Natural killer cell (primary cell): ENCODE measurements at regions not wholly inside any gene's neighbourhood (a gene's known extent, or its start where the extent isn't known, plus 50 kb on each side); places are given as distances from the start of the nearest gene placed in this dataset.

ENCODE experiments used
- ATAC-seq, 3 donors: fragments of 150-1000 bp in 2 of 3; fragments of 200-7000 bp in 1 of 3; cut with Tn5 transposase; 1 replicate in 1 of 3; 2 replicates in 2 of 3; pipeline ENCODE4 v1.10.0; 2021; ENCODE audit warnings: mild to moderate bottlenecking in 2 of 3, moderate library complexity in 2 of 3
- DNase-seq, 2 donors: peaks; one replicate each; pipeline versions ENCODE4 v3.0.0 to v3.0.0-alpha.2; 2013 to 2021; ENCODE audit warnings: mixed read lengths in 1 of 2
- H3K27ac ChIP-seq: one replicate; pipeline ENCODE4 v1.5.1; 2013; ENCODE audit warnings: mild to moderate bottlenecking, low read length
- H3K27me3 ChIP-seq: one replicate; pipeline ENCODE4 v1.6.1; 2013; ENCODE audit warnings: low read length; ENCODE audit not compliant: control insufficient read depth, insufficient read depth
- H3K36me3 ChIP-seq: one replicate; pipeline ENCODE4 v1.6.1; 2013; ENCODE audit warnings: low read length; ENCODE audit not compliant: control insufficient read depth, insufficient read depth
- H3K4me1 ChIP-seq: one replicate; pipeline ENCODE4 v1.6.1; 2013; ENCODE audit warnings: low read length; ENCODE audit not compliant: control insufficient read depth, insufficient read depth
- H3K4me3 ChIP-seq: one replicate; pipeline ENCODE4 v1.5.1; 2013; ENCODE audit warnings: low read length
- H3K9me3 ChIP-seq: one replicate; pipeline ENCODE4 v1.6.1; 2013; ENCODE audit warnings: low read length; ENCODE audit not compliant: control insufficient read depth, insufficient read depth
- H3K27ac Mint-ChIP-seq, 2 donors: one replicate each; pipeline ENCODE4 v1.8.0; 2022; ENCODE audit warnings: mild to moderate bottlenecking in 2 of 2, mixed read lengths in 2 of 2, moderate library complexity in 1 of 2
- H3K27me3 Mint-ChIP-seq, 2 donors: one replicate each; pipeline ENCODE4 v1.8.0; 2022; ENCODE audit warnings: low read depth in 2 of 2, mixed read lengths in 2 of 2
- H3K36me3 Mint-ChIP-seq: one replicate; pipeline ENCODE4 v1.8.0; 2022; ENCODE audit warnings: mixed read lengths
- H3K4me1 Mint-ChIP-seq, 2 donors: one replicate each; pipeline ENCODE4 v1.8.0; 2022; ENCODE audit warnings: mixed read lengths in 2 of 2
- H3K4me3 Mint-ChIP-seq: one replicate; pipeline ENCODE4 v1.8.0; 2022; ENCODE audit warnings: mild to moderate bottlenecking, moderate library complexity, mixed read lengths
- H3K9me3 Mint-ChIP-seq, 2 donors: one replicate each; pipeline ENCODE4 v1.8.0; 2022; ENCODE audit warnings: mixed read lengths in 2 of 2
- CTCF ChIP-seq: fragments of 200-600 bp; IDR thresholded peaks from one replicate; pipeline ENCODE4 v1.8.0; 2022; ENCODE audit warnings: antibody characterized with exemption
- WGBS: methylation state at CpG from one replicate; pipeline ENCODE4 v1.1.7; 2013; ENCODE audit warnings: missing lambda C conversion rate; ENCODE audit not compliant: insufficient coverage; 5-methylcytosine and 5-hydroxymethylcytosine counted together
- intact Hi-C: fragments of 100-400 bp; cut with micrococcal nuclease; formaldehyde crosslinking; loops from one replicate; pipeline ENCODE4 v1.14.2; 2022

GRCh38 chr12:108462686-108463085 lies 52.4 kb upstream of the FICD start:
- Histone ChIP-seq H3K4me1 (no peaks in the 10 kb centered on the region), H3K9me3 (no peaks in the 10 kb centered on the region), H3K4me3 (no peak overlapping the region), H3K27ac (no peak overlapping the region), H3K27me3 (no peaks in the 10 kb centered on the region), H3K36me3 (no peaks in the 10 kb centered on the region)
- Mint-ChIP-seq H3K27ac (no peak overlapping the region), H3K4me3 (no peak overlapping the region), H3K9me3 (no peaks in the 10 kb centered on the region), H3K4me1 (no peaks in the 10 kb centered on the region), H3K36me3 (no peaks in the 10 kb centered on the region), H3K27me3 (peaks cover 19 to 37% of the 10 kb centered on the region in 2 donors)
- TF ChIP-seq CTCF = no peak
- 51% methylated on average over 4 of the region's 4 CpGs for WGBS
- intact Hi-C loops = no loop called here
- DNase-seq (no peak), ATAC-seq (no peak)

- DNase-seq = no peak
- Mint-ChIP-seq H3K4me3 (no peak overlapping the region), H3K4me1 (peaks cover 7 to 8% of the 10 kb centered on the region in 2 donors), H3K27ac (no peak overlapping the region), H3K27me3 (peaks cover 19 to 27% of the 10 kb centered on the region in 2 donors), H3K9me3 (no peaks in the 10 kb centered on the region), H3K36me3 (no peaks in the 10 kb centered on the region)
- no peak for TF ChIP-seq CTCF
- no peak for ATAC-seq
- intact Hi-C loops = no loop called here
- H3K9me3 ChIP-seq = no peaks in the 10 kb centered on the region
- H3K27ac ChIP-seq = no peak overlapping the region
- WGBS = 90% methylated on average over 4 of the region's 4 CpGs
- no peaks in the 10 kb centered on the region for H3K4me1 ChIP-seq
- H3K4me3 ChIP-seq = no peak overlapping the region
- no peaks in the 10 kb centered on the region for H3K27me3 ChIP-seq
- H3K36me3 ChIP-seq = no peaks in the 10 kb centered on the region
These were observed 53.9 kb upstream of the FICD start for GRCh38 chr12:108461058-108461660.

GRCh38 chr12:108459149-108459548 lies 55.9 kb upstream of the FICD start:
- H3K27ac Mint-ChIP-seq = no peak overlapping the region
- Histone ChIP-seq H3K9me3 (no peaks in the 10 kb centered on the region), H3K36me3 (no peaks in the 10 kb centered on the region), H3K4me1 (no peaks in the 10 kb centered on the region), H3K27me3 (no peaks in the 10 kb centered on the region), H3K4me3 (no peak overlapping the region), H3K27ac (no peak overlapping the region)
- H3K4me3 Mint-ChIP-seq = no peak overlapping the region
- TF ChIP-seq CTCF = no peak
- H3K36me3 Mint-ChIP-seq = no peaks in the 10 kb centered on the region
- no peak for ATAC-seq
- 56% methylated on average over 3 of the region's 3 CpGs for WGBS
- intact Hi-C loops = loop anchor here (10.0 kb wide), 1 partner anchor 124 kb away; the partner anchor contains the start of gene CMKLR1
- peaks cover 18 to 19% of the 10 kb centered on the region in 2 donors for H3K4me1 Mint-ChIP-seq
- H3K9me3 Mint-ChIP-seq = no peaks in the 10 kb centered on the region
- DNase-seq = no peak
- peaks cover 16 to 37% of the 10 kb centered on the region in 2 donors for H3K27me3 Mint-ChIP-seq
